GM12878 (cell line): ENCODE measurements at regions not wholly inside any gene's neighbourhood (a gene's known extent, or its start where the extent isn't known, plus 50 kb on each side); places are given as distances from the start of the nearest gene placed in this dataset.

ENCODE experiments used
- ATAC-seq: fragments of 200-7000 bp; cut with Tn5 transposase; 3 replicates; pipeline ENCODE4 v1.9.1; 2020; ENCODE audit warnings: mild to moderate bottlenecking, moderate library complexity
- BruUV-seq: library from RNA; stranded (reverse); fragments of 400-500 nt; replicated peaks from 2 replicates; lab custom pipeline; 2021; lab: Mats Ljungman, UMichigan
- CTCF ChIA-PET: fragments of 300-600 bp; sonication (Branson Sonifier 250); formaldehyde crosslinking; extraction: SDS; loops from one replicate; lab custom pipeline; 2021; ENCODE audit warnings: inconsistent platforms; lab: Yijun Ruan, JAX
- POLR2A ChIA-PET: fragments of 350-600 bp; formaldehyde crosslinking; extraction: SDS; loops from one replicate; lab custom pipeline; 2021; ENCODE audit warnings: inconsistent platforms; lab: Charles Lee
- RAD21 ChIA-PET: fragments of 300-600 bp; sonication (Branson Sonifier 250); formaldehyde crosslinking; loops from one replicate; lab custom pipeline; 2023; ENCODE audit warnings: antibody characterized with exemption; ENCODE audit not compliant: unreplicated experiment; lab: Charles Lee
- SMC1A ChIA-PET: fragments of 300-600 bp; sonication (Branson Sonifier 250); formaldehyde crosslinking; loops from one replicate; lab custom pipeline; 2023; ENCODE audit not compliant: unreplicated experiment, uncharacterized antibody; lab: Charles Lee
- DNase-seq: peaks from one replicate; pipeline ENCODE4 v3.0.0-alpha.2; 2011; ENCODE audit warnings: low read depth, low spot score
- FAIRE-seq: peaks from 3 replicates; lab custom pipeline; 2011; peaks lifted over from hg19 to GRCh38; lab: Jason Lieb, UNC
- H2AFZ ChIP-seq: 2 replicates; pipeline ENCODE4 v1.6.0; 2011; ENCODE audit warnings: low read depth, low read length, control low read depth; ENCODE audit not compliant: control insufficient read depth
- H3K27ac ChIP-seq: 2 replicates; pipeline ENCODE4 v1.5.1; 2011; ENCODE audit warnings: control low read depth; ENCODE audit not compliant: control insufficient read depth, insufficient read depth
- H3K27me3 ChIP-seq, 2 experiments: replicated peaks in 1 of 2; 2 replicates each; pipeline versions ENCODE4 v1.6.0 to v1.6.1; 2011; ENCODE audit warnings: low read length in 1 of 2; ENCODE audit not compliant: control insufficient read depth in 2 of 2, insufficient read depth in 2 of 2
- H3K36me3 ChIP-seq, 2 experiments: 2 replicates each; pipeline ENCODE4 v1.5.1; 2011; ENCODE audit warnings: low read length in 1 of 2; ENCODE audit not compliant: control insufficient read depth in 2 of 2, insufficient read depth in 2 of 2
- H3K4me1 ChIP-seq: 2 replicates; pipeline ENCODE4 v1.6.1; 2011; ENCODE audit warnings: mild to moderate bottlenecking, low read length, moderate library complexity, mixed read lengths; ENCODE audit not compliant: control insufficient read depth, insufficient read depth
- H3K4me2 ChIP-seq: 2 replicates; pipeline ENCODE4 v1.6.0; 2011; ENCODE audit warnings: control low read depth; ENCODE audit not compliant: control insufficient read depth, insufficient read depth
- H3K4me3 ChIP-seq: fragments of 200-600 bp; sonication (generic); 2 replicates; pipeline ENCODE4 v1.5.1; 2016
- H3K79me2 ChIP-seq: 2 replicates; pipeline ENCODE4 v1.6.0; 2011; ENCODE audit warnings: low read length; ENCODE audit not compliant: control insufficient read depth, insufficient read depth
- H3K9ac ChIP-seq: 2 replicates; pipeline ENCODE4 v1.8.0; 2011; ENCODE audit warnings: low read length, control low read depth, mixed read lengths; ENCODE audit not compliant: control insufficient read depth, insufficient read depth
- H3K9me3 ChIP-seq: replicated peaks from 3 replicates; pipeline ENCODE4 v1.5.1; 2011; ENCODE audit warnings: mild to moderate bottlenecking, low read length; ENCODE audit not compliant: control insufficient read depth, insufficient read depth
- H4K20me1 ChIP-seq: 2 replicates; pipeline ENCODE4 v1.6.0; 2011; ENCODE audit not compliant: control insufficient read depth, insufficient read depth
- CHD1 ChIP-seq: IDR thresholded peaks from 2 replicates; pipeline ENCODE4 v1.6.1; 2012; ENCODE audit warnings: low read depth, low read length, improper control_type of control experiment
- CREM ChIP-seq: IDR thresholded peaks from 2 replicates; pipeline ENCODE4 v1.6.1; 2014; ENCODE audit warnings: antibody characterized with exemption, low read depth
- ESRRA ChIP-seq: IDR thresholded peaks from 2 replicates; pipeline ENCODE4 v1.6.1; 2012; ENCODE audit warnings: mild to moderate bottlenecking, low read length, improper control_type of control experiment
- JUNB ChIP-seq: IDR thresholded peaks from 2 replicates; pipeline ENCODE4 v1.6.1; 2016; ENCODE audit warnings: antibody characterized with exemption, mild to moderate bottlenecking
- NR2C1 ChIP-seq: fragments of 450-650 bp; IDR thresholded peaks from 2 replicates; pipeline ENCODE4 v1.6.1; 2017; ENCODE audit warnings: antibody characterized with exemption, mild to moderate bottlenecking, moderate library complexity
- RUNX3 ChIP-seq: IDR thresholded peaks from 2 replicates; pipeline ENCODE4 v1.6.1; 2012; ENCODE audit warnings: low read length, inconsistent platforms
- SMC3 ChIP-seq: IDR thresholded peaks from 2 replicates; pipeline ENCODE4 v1.6.1; 2011; ENCODE audit warnings: low read length, improper control_type of control experiment, borderline replicate concordance
- SRF ChIP-seq, 2 experiments: IDR thresholded peaks; 2 replicates each; pipeline ENCODE4 v1.6.1; 2011; ENCODE audit warnings: low read depth in 2 of 2, low read length in 2 of 2, mild to moderate bottlenecking in 1 of 2, moderate library complexity in 1 of 2
- WGBS: methylation state at CpG from one replicate; pipeline ENCODE4 v1.1.6; 2016; ENCODE audit warnings: low lambda C conversion rate; ENCODE audit not compliant: insufficient replicate concordance, insufficient coverage; ENCODE audit errors: missing lambda C conversion rate; 5-methylcytosine and 5-hydroxymethylcytosine counted together
- in situ Hi-C: fragments of 300-500 bp; cut with MboI; formaldehyde crosslinking; loops from 9 replicates; pipeline ENCODE4 v1.14.3; 2018; ENCODE audit warnings: mixed read lengths
- intact Hi-C: fragments of 100-400 bp; cut with micrococcal nuclease; formaldehyde crosslinking; loops from one replicate; pipeline ENCODE4 v1.14.2; 2022; ENCODE audit not compliant: unreplicated experiment
- TF ChIP-seq, protein P1 (sequence below): fragments of 450-650 bp; IDR thresholded peaks from 2 replicates; pipeline ENCODE4 v1.6.1; 2018; ENCODE audit warnings: mild to moderate bottlenecking, low read depth, moderate library complexity; ENCODE audit not compliant: partially characterized antibody
- TF ChIP-seq, protein P2 (sequence below): IDR thresholded peaks from 2 replicates; pipeline ENCODE4 v1.6.1; 2012; ENCODE audit warnings: mild to moderate bottlenecking, low read depth, low read length

DNA sequence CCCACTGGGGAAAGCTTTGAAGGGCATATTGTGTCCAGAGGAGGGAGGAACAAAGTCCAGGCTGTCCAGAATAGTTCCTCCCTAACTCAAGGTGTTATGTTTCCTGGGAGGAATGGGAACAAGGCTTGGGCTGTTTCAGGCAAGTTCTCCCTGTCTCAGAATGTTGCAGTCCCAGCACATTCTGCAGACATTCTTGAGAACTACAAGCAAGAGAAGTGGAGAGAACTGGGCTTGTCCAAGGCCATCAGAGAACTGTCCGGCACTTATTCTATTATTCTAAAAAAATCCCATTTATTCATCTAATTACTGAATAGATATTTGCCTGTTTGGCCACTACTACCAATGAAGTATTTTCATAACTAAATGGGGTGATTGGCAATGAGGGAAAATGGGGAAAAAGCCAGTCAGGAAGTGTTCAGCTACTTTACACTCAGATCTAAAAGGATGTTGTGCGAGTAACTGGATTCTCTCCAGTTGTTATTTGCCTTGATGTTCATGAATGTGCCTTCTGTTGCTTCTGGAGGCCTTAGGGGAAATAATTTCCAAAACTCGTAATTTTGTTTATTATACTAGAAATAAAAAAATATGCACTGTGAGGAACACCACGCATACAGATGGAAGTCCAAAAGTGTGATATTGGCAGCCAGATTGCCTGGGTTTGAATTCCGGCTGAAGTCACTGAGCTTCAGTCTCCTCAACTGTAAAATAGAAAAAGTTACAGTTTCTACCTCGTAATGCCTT, 300.1 kb upstream of the RND3 start:
- intact Hi-C loops: loop anchor here (2.0 kb wide), 1 partner anchor 73 kb away; no protein-coding TSS in a partner anchor
- Histone ChIP-seq H3K9me3 (no peaks in the 10 kb centered on the region), H3K79me2 (no peaks in the 10 kb centered on the region), H3K4me3 (no peak overlapping the region), H4K20me1 (no peaks in the 10 kb centered on the region), H2AFZ (no peak overlapping the region)
- SMC1A ChIA-PET: interaction anchor here (0.6 to 1.3 kb wide), 3 partner anchors 14 to 186 kb away, joined by 3 to 5 read pairs (median 3); no protein-coding TSS in a partner anchor
- ATAC-seq: no peak
- BruUV-seq: no TSS peak
- RAD21 ChIA-PET: no interaction called here
- TF ChIP-seq SRF (IDR thresholded peaks at IDR 0.05; ENCODE audit: low read depth in 2 of 2, low read length in 2 of 2): no peak
- no peak for TF ChIP-seq RUNX3
- TF ChIP-seq JUNB: no peak
- TF ChIP-seq CREM: no peak
- TF ChIP-seq NR2C1: no peak
- no peak for TF ChIP-seq CHD1
- TF ChIP-seq ESRRA: no peak
- TF ChIP-seq SMC3: no peak
- TF ChIP-seq, protein P1, sequence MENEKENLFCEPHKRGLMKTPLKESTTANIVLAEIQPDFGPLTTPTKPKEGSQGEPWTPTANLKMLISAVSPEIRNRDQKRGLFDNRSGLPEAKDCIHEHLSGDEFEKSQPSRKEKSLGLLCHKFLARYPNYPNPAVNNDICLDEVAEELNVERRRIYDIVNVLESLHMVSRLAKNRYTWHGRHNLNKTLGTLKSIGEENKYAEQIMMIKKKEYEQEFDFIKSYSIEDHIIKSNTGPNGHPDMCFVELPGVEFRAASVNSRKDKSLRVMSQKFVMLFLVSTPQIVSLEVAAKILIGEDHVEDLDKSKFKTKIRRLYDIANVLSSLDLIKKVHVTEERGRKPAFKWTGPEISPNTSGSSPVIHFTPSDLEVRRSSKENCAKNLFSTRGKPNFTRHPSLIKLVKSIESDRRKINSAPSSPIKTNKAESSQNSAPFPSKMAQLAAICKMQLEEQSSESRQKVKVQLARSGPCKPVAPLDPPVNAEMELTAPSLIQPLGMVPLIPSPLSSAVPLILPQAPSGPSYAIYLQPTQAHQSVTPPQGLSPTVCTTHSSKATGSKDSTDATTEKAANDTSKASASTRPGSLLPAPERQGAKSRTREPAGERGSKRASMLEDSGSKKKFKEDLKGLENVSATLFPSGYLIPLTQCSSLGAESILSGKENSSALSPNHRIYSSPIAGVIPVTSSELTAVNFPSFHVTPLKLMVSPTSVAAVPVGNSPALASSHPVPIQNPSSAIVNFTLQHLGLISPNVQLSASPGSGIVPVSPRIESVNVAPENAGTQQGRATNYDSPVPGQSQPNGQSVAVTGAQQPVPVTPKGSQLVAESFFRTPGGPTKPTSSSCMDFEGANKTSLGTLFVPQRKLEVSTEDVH: no peak
- TF ChIP-seq, protein P2, sequence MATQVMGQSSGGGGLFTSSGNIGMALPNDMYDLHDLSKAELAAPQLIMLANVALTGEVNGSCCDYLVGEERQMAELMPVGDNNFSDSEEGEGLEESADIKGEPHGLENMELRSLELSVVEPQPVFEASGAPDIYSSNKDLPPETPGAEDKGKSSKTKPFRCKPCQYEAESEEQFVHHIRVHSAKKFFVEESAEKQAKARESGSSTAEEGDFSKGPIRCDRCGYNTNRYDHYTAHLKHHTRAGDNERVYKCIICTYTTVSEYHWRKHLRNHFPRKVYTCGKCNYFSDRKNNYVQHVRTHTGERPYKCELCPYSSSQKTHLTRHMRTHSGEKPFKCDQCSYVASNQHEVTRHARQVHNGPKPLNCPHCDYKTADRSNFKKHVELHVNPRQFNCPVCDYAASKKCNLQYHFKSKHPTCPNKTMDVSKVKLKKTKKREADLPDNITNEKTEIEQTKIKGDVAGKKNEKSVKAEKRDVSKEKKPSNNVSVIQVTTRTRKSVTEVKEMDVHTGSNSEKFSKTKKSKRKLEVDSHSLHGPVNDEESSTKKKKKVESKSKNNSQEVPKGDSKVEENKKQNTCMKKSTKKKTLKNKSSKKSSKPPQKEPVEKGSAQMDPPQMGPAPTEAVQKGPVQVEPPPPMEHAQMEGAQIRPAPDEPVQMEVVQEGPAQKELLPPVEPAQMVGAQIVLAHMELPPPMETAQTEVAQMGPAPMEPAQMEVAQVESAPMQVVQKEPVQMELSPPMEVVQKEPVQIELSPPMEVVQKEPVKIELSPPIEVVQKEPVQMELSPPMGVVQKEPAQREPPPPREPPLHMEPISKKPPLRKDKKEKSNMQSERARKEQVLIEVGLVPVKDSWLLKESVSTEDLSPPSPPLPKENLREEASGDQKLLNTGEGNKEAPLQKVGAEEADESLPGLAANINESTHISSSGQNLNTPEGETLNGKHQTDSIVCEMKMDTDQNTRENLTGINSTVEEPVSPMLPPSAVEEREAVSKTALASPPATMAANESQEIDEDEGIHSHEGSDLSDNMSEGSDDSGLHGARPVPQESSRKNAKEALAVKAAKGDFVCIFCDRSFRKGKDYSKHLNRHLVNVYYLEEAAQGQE: no peak
- TF ChIP-seq, all 136 proteins: peak for 0
- Histone ChIP-seq H3K27me3 (no peaks in the 10 kb centered on the region), H3K9ac (no peak overlapping the region), H3K4me1 (no peaks in the 10 kb centered on the region), H3K27ac (no peak overlapping the region), H3K4me2 (no peak overlapping the region), H3K36me3 (no peaks in the 10 kb centered on the region)
- FAIRE-seq (no peak), DNase-seq (no peak)
- ChIA-PET CTCF (interaction anchor here (1.1 kb wide), 1 partner anchor 187 kb away, joined by 3 read pairs; no protein-coding TSS in a partner anchor), POLR2A (no interaction called here)
- WGBS: 28% methylated on average over 6 of the region's 6 CpGs
- in situ Hi-C loops: no loop called here
